DMS79 (cell line): ENCODE measurements at regions not wholly inside any gene's neighbourhood (a gene's known extent, or its start where the extent isn't known, plus 50 kb on each side); places are given as distances from the start of the nearest gene placed in this dataset.

Source experiments
- DNase-seq: peaks from one replicate; lab custom pipeline; 2025; lab: John Stamatoyannopoulos, UW

DNA sequence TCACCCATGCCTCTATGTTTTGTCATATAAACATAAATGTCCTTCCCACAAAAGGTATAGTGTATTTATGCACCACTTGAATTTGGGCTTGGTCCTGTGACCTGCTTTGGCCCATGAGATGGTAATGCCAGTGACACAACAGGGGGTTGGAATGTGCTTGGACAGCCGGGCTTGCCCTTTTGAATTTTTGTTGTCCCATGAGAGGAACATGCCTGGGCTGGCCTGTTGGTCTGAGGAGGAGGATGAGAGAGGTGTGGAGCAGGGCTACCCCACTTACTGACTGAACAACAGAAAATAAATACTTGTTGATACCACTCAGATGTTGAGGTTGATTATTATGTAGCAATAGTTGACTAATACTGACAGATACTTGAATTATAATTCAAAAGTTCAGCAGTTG, 63.2 kb upstream of the TCF4 start:
- no peak for DNase-seq

- no peak for DNase-seq
These were observed 62.4 kb upstream of the TCF4 start for GRCh38 chr18:55650363-55650870.

GRCh38 chr18:55647331-55647730, 59.3 kb upstream of the TCF4 start:
- no peak for DNase-seq

DNA sequence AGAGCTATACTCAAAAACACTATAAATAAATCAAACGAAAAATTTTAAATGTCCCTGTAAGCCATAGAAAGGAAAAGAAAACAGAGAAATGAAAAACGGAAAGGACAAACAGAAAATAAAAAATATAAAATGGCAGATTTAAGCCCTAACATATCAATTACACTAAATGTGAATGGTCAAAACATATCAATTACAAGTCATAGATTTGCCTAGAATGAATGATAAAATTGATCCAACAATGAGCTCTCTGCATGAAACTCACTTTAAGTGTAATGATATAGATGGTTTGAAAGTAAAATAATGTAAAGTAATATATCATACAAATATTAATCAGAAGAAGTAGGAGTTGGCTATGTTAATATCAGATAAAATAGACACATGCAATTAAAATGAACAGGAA, 54.2 kb upstream of the TCF4 start:
- DNase-seq: no peak

GRCh38 chr18:55641486-55641885, 53.5 kb upstream of the TCF4 start:
- no peak for DNase-seq
